ENCODE measurements at regions not wholly inside any gene's neighbourhood (a gene's known extent, or its start where the extent isn't known, plus 50 kb on each side); places are given as distances from the start of the nearest gene placed in this dataset.

- TF ChIP-seq, protein P1, sequence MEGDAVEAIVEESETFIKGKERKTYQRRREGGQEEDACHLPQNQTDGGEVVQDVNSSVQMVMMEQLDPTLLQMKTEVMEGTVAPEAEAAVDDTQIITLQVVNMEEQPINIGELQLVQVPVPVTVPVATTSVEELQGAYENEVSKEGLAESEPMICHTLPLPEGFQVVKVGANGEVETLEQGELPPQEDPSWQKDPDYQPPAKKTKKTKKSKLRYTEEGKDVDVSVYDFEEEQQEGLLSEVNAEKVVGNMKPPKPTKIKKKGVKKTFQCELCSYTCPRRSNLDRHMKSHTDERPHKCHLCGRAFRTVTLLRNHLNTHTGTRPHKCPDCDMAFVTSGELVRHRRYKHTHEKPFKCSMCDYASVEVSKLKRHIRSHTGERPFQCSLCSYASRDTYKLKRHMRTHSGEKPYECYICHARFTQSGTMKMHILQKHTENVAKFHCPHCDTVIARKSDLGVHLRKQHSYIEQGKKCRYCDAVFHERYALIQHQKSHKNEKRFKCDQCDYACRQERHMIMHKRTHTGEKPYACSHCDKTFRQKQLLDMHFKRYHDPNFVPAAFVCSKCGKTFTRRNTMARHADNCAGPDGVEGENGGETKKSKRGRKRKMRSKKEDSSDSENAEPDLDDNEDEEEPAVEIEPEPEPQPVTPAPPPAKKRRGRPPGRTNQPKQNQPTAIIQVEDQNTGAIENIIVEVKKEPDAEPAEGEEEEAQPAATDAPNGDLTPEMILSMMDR (IDR thresholded peaks at IDR 0.05; ENCODE audit: low read depth, low read length, missing input control), result no peak
- TF ChIP-seq YY1 (IDR thresholded peaks at IDR 0.05) (no peak), GABPA (IDR thresholded peaks at IDR 0.05 in 1 of 2, conservative IDR thresholded peaks at IDR 0.05 in 1 of 2) (no peak), JUND (IDR thresholded peaks at IDR 0.05) (no peak), TAF1 (conservative IDR thresholded peaks at IDR 0.05) (no peak)
Observed at GRCh38 chr11:119784421-119784820, 55.4 kb upstream of the NECTIN1 start.

All from liver (tissue), 3 donors.